ENCODE measurements at regions not wholly inside any gene's neighbourhood (a gene's known extent, or its start where the extent isn't known, plus 50 kb on each side); places are given as distances from the start of the nearest gene placed in this dataset.

DNA sequence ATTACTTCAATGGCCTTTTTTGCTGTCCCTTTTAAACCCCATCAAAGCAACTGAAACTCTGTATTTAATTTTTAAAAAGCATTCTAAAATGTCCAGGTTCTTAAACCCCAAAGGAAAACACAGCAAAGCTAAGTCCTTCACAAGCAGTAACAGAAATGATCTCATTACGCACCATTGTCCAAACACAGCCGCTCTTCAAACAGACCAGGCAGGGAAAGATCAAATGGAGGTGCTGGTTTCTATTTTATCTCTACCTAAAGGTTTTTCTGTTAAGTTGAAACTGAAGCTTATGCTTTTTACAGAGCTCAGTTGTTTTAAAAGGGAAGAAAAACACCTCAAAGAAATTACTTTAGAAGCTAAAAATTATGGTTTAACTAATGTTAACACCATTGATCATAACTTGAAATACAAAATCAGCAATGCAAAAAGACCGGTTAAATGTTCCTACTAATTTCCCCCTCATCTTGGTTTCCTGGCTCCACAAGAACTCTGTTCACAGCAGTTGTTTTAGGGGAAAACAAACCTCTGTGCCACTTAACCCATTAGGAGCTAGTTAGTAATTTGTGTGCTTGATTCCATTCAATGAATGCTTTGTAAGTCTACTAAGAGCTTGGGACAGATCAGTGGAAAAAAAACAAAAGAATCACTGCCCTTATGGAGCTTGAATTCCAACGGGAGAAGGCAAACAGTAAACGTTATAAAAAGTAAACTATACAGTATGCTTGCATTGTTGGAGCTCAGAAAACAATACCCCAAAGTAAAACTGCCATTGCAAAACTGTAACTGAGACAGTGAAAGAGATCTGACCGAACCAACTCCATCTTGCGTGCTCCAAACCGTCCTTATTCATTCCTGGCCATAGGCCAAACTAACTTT lies 87.4 kb downstream of the CD24 start (continued):
- TF ChIP-seq MEF2A (IDR thresholded peaks at IDR 0.05; ENCODE audit: control insufficient read depth, low read depth, low read length) (no peak), SMC3 (conservative IDR thresholded peaks at IDR 0.05; ENCODE audit: insufficient read depth, low read depth, low read length) (no peak), ZNF518B (CRISPR knock-in tag; IDR thresholded peaks at IDR 0.05) (no peak), NR2F6 (CRISPR knock-in tag; IDR thresholded peaks at IDR 0.05) (no peak), RBFOX2 (IDR thresholded peaks at IDR 0.05; ENCODE audit: low read depth, low read length) (no peak), BCOR (IDR thresholded peaks at IDR 0.05) (no peak), RB1 (IDR thresholded peaks at IDR 0.05; ENCODE audit: low read depth) (no peak), KHSRP (IDR thresholded peaks at IDR 0.05) (no peak), SETDB1 (IDR thresholded peaks at IDR 0.05; ENCODE audit: low read length) (no peak), ZNF133 (CRISPR knock-in tag; IDR thresholded peaks at IDR 0.05) (peak; percentile 83; the same call in 1 of the 2 replicates), CREM (IDR thresholded peaks at IDR 0.05; ENCODE audit: low read depth) (no peak), ZNF347 (CRISPR knock-in tag; IDR thresholded peaks at IDR 0.05; ENCODE audit: low read depth) (no peak), DACH1 (IDR thresholded peaks at IDR 0.05; ENCODE audit: partially characterized antibody) (no peak), PRPF4 (IDR thresholded peaks at IDR 0.05; ENCODE audit: insufficient read depth, low read depth, low read length, poor library complexity, severe bottlenecking) (no peak), HSF4 (CRISPR knock-in tag; IDR thresholded peaks at IDR 0.05; ENCODE audit: borderline replicate concordance) (no peak), TARDBP (IDR thresholded peaks at IDR 0.05) (no peak), CHD4 (IDR thresholded peaks at IDR 0.05; ENCODE audit: insufficient read depth, insufficient replicate concordance, low read depth, low read length, poor library complexity, severe bottlenecking) (no peak), CEBPB (tag; IDR thresholded peaks at IDR 0.05) (no peak), MTA1 (IDR thresholded peaks at IDR 0.05; ENCODE audit: borderline replicate concordance) (no peak)
- TF ChIP-seq, protein P1, sequence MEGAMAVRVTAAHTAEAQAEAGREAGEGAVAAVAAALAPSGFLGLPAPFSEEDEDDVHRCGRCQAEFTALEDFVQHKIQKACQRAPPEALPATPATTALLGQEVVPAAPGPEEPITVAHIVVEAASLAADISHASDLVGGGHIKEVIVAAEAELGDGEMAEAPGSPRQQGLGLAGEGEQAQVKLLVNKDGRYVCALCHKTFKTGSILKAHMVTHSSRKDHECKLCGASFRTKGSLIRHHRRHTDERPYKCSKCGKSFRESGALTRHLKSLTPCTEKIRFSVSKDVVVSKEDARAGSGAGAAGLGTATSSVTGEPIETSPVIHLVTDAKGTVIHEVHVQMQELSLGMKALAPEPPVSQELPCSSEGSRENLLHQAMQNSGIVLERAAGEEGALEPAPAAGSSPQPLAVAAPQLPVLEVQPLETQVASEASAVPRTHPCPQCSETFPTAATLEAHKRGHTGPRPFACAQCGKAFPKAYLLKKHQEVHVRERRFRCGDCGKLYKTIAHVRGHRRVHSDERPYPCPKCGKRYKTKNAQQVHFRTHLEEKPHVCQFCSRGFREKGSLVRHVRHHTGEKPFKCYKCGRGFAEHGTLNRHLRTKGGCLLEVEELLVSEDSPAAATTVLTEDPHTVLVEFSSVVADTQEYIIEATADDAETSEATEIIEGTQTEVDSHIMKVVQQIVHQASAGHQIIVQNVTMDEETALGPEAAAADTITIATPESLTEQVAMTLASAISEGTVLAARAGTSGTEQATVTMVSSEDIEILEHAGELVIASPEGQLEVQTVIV (CRISPR knock-in tag; IDR thresholded peaks at IDR 0.05; ENCODE audit: borderline replicate concordance): no peak; the same call in 1 of the 2 replicates
- TF ChIP-seq, protein P2, sequence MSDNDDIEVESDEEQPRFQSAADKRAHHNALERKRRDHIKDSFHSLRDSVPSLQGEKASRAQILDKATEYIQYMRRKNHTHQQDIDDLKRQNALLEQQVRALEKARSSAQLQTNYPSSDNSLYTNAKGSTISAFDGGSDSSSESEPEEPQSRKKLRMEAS (CRISPR knock-in tag; IDR thresholded peaks at IDR 0.05): no peak

Measured in K562 (cell line).